ENCODE measurements at regions not wholly inside any gene's neighbourhood (a gene's known extent, or its start where the extent isn't known, plus 50 kb on each side); places are given as distances from the start of the nearest gene placed in this dataset.

DNA sequence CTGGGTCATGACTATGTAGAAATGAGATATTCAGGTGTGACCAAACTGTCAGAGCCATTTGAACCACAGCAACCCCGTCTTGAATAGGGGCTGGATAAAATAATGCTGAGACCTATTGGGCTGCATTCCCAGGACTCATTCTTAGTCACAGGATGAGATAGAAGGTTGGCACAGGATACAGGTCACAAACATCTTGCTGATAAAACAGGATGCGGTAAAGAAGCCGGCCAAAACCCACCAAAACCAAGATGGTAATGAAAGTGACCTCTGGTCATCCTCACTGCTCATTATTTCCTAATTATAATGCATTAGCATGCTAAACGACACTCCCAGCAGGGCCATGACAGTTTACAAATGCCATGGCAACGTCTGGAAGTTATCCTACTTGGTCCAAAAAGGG is 545.5 kb downstream of the TMEM114 start (continued):
- TF ChIP-seq, protein P1, sequence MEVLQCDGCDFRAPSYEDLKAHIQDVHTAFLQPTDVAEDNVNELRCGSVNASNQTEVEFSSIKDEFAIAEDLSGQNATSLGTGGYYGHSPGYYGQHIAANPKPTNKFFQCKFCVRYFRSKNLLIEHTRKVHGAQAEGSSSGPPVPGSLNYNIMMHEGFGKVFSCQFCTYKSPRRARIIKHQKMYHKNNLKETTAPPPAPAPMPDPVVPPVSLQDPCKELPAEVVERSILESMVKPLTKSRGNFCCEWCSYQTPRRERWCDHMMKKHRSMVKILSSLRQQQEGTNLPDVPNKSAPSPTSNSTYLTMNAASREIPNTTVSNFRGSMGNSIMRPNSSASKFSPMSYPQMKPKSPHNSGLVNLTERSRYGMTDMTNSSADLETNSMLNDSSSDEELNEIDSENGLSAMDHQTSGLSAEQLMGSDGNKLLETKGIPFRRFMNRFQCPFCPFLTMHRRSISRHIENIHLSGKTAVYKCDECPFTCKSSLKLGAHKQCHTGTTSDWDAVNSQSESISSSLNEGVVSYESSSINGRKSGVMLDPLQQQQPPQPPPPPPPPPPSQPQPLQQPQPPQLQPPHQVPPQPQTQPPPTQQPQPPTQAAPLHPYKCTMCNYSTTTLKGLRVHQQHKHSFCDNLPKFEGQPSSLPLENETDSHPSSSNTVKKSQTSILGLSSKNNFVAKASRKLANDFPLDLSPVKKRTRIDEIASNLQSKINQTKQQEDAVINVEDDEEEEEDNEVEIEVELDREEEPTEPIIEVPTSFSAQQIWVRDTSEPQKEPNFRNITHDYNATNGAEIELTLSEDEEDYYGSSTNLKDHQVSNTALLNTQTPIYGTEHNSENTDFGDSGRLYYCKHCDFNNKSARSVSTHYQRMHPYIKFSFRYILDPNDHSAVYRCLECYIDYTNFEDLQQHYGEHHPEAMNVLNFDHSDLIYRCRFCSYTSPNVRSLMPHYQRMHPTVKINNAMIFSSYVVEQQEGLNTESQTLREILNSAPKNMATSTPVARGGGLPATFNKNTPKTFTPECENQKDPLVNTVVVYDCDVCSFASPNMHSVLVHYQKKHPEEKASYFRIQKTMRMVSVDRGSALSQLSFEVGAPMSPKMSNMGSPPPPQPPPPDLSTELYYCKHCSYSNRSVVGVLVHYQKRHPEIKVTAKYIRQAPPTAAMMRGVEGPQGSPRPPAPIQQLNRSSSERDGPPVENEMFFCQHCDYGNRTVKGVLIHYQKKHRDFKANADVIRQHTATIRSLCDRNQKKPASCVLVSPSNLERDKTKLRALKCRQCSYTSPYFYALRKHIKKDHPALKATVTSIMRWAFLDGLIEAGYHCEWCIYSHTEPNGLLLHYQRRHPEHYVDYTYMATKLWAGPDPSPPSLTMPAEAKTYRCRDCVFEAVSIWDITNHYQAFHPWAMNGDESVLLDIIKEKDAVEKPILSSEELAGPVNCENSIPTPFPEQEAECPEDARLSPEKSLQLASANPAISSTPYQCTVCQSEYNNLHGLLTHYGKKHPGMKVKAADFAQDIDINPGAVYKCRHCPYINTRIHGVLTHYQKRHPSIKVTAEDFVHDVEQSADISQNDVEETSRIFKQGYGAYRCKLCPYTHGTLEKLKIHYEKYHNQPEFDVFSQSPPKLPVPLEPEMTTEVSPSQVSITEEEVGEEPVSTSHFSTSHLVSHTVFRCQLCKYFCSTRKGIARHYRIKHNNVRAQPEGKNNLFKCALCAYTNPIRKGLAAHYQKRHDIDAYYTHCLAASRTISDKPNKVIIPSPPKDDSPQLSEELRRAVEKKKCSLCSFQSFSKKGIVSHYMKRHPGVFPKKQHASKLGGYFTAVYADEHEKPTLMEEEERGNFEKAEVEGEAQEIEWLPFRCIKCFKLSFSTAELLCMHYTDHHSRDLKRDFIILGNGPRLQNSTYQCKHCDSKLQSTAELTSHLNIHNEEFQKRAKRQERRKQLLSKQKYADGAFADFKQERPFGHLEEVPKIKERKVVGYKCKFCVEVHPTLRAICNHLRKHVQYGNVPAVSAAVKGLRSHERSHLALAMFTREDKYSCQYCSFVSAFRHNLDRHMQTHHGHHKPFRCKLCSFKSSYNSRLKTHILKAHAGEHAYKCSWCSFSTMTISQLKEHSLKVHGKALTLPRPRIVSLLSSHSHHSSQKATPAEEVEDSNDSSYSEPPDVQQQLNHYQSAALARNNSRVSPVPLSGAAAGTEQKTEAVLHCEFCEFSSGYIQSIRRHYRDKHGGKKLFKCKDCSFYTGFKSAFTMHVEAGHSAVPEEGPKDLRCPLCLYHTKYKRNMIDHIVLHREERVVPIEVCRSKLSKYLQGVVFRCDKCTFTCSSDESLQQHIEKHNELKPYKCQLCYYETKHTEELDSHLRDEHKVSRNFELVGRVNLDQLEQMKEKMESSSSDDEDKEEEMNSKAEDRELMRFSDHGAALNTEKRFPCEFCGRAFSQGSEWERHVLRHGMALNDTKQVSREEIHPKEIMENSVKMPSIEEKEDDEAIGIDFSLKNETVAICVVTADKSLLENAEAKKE (CRISPR knock-in tag; IDR thresholded peaks at IDR 0.05): no peak
- no peak for TF ChIP-seq JUNB (IDR thresholded peaks at IDR 0.05; ENCODE audit: unreplicated experiment)
- no peak for TF ChIP-seq CREB1 (CRISPR knock-in tag; IDR thresholded peaks at IDR 0.05; ENCODE audit: low read depth)
- TF ChIP-seq ZNF331 (CRISPR knock-in tag; IDR thresholded peaks at IDR 0.05; ENCODE audit: low read depth): no peak
- TF ChIP-seq EZH2 (IDR thresholded peaks at IDR 0.05; ENCODE audit: low read depth, unreplicated experiment): no peak

DNA sequence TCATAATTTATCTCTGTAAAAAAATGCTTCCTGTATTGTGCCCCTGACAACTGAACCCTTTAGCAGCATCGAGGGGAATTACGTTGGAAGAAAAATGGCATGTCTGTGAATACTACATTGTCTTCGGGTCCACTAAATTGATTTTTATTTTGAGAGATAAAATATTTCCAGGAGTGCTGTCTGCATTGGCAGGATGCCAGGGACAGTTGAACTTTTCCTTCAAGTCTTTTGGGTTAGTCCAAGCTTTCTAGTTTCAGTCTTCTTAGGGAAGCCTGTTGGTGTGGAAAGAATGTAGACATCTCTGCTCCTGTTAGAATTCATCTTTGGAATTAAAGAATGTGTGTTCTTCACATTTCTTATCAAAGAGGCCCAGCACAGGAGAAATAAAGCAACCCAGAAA is 557.9 kb downstream of the TMEM114 start:
- no peak overlapping the region for H3K4me2 ChIP-seq
- Mint-ChIP-seq H3K36me3 (ENCODE audit: low read depth) (no peaks in the 10 kb centered on the region; the same call in 2 of the 3 replicates), H3K9me3 (peaks cover 33% of the 10 kb centered on the region; the same call in 2 of the 3 replicates), H3K4me1 (no peaks in the 10 kb centered on the region), H3K27me3 (ENCODE audit: insufficient read depth, low read depth, poor library complexity) (no peaks in the 10 kb centered on the region), H3K4me3 (no peak overlapping the region), H3K27ac (no peak overlapping the region)
- no peak for ATAC-seq
- no peaks in the 10 kb centered on the region for H3K4me1 ChIP-seq (ENCODE audit: insufficient read depth)
- H3K27me3 ChIP-seq (ENCODE audit: insufficient read depth): no peaks in the 10 kb centered on the region
- no peak for DNase-seq (ENCODE audit: low spot score)
- no peak overlapping the region for H2AFZ ChIP-seq
- H3K27ac ChIP-seq (ENCODE audit: low read depth): no peak overlapping the region
- H3K36me3 ChIP-seq (ENCODE audit: insufficient read depth): no peaks in the 10 kb centered on the region
- no peaks in the 10 kb centered on the region for H3F3A ChIP-seq (replicated peaks; ENCODE audit: low read depth)
- no peaks in the 10 kb centered on the region for H3K79me2 ChIP-seq (replicated peaks; ENCODE audit: insufficient read depth)
- H3K4me3 ChIP-seq: no peak overlapping the region
- no peaks in the 10 kb centered on the region for H4K20me1 ChIP-seq (replicated peaks; ENCODE audit: insufficient read depth)
- no peaks in the 10 kb centered on the region for H3K9me2 ChIP-seq (ENCODE audit: insufficient read depth)
- TF ChIP-seq, protein P2, sequence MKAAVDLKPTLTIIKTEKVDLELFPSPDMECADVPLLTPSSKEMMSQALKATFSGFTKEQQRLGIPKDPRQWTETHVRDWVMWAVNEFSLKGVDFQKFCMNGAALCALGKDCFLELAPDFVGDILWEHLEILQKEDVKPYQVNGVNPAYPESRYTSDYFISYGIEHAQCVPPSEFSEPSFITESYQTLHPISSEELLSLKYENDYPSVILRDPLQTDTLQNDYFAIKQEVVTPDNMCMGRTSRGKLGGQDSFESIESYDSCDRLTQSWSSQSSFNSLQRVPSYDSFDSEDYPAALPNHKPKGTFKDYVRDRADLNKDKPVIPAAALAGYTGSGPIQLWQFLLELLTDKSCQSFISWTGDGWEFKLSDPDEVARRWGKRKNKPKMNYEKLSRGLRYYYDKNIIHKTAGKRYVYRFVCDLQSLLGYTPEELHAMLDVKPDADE (IDR thresholded peaks at IDR 0.05): no peak
- TF ChIP-seq, protein P1 (CRISPR knock-in tag; IDR thresholded peaks at IDR 0.05): no peak
- TF ChIP-seq ZNF114 (CRISPR knock-in tag; IDR thresholded peaks at IDR 0.05) (no peak), ZNF331 (CRISPR knock-in tag; IDR thresholded peaks at IDR 0.05; ENCODE audit: low read depth) (no peak)

Data from GM23338 (cell line).